Testis (tissue), 2 donors: ENCODE measurements at regions not wholly inside any gene's neighbourhood (a gene's known extent, or its start where the extent isn't known, plus 50 kb on each side); places are given as distances from the start of the nearest gene placed in this dataset.

Experiments
- DNase-seq: peaks from one replicate; pipeline ENCODE4 v3.0.0-alpha.2; 2019
- H3K27ac ChIP-seq, 2 donors: fragments of 200-600 bp; sonication (generic); one replicate each; pipeline ENCODE4 v1.5.1; 2019
- H3K27me3 ChIP-seq: fragments of 200-600 bp; sonication (generic); one replicate; pipeline ENCODE4 v1.5.1; 2019
- H3K36me3 ChIP-seq: fragments of 200-600 bp; sonication (generic); one replicate; pipeline ENCODE4 v1.5.1; 2017; ENCODE audit warnings: low read depth; ENCODE audit errors: missing control alignments
- H3K4me1 ChIP-seq: fragments of 200-600 bp; sonication (generic); one replicate; pipeline ENCODE4 v1.5.1; 2019
- H3K4me3 ChIP-seq, 2 donors: fragments of 200-600 bp; sonication (generic); one replicate each; pipeline ENCODE4 v1.5.1; 2017 to 2019
- H3K9me3 ChIP-seq: fragments of 200-600 bp; sonication (generic); one replicate; pipeline ENCODE4 v1.5.1; 2017
- CTCF ChIP-seq, 3 experiments: fragments of 450-650 bp in 2 of 3; fragments of 200-600 bp in 1 of 3; sonication (generic) in 1 of 3; IDR thresholded peaks; one replicate each; pipeline ENCODE4 v1.5.1; 2016 to 2019; ENCODE audit warnings: antibody characterized with exemption in 3 of 3, mild to moderate bottlenecking in 2 of 3, moderate library complexity in 1 of 3
- POLR2A ChIP-seq: fragments of 450-650 bp; IDR thresholded peaks from one replicate; pipeline ENCODE4 v1.6.1; 2017; ENCODE audit warnings: antibody characterized with exemption, mild to moderate bottlenecking, moderate library complexity
- WGBS, 2 donors: methylation state at CpG; one replicate each; pipeline ENCODE4 v1.1.5; 2018; 5-methylcytosine and 5-hydroxymethylcytosine counted together
- intact Hi-C: fragments of 100-400 bp; cut with DNase I; formaldehyde crosslinking; loops from one replicate; pipeline ENCODE4 v1.15.1; 2023; ENCODE audit warnings: low total_unique reads

DNA sequence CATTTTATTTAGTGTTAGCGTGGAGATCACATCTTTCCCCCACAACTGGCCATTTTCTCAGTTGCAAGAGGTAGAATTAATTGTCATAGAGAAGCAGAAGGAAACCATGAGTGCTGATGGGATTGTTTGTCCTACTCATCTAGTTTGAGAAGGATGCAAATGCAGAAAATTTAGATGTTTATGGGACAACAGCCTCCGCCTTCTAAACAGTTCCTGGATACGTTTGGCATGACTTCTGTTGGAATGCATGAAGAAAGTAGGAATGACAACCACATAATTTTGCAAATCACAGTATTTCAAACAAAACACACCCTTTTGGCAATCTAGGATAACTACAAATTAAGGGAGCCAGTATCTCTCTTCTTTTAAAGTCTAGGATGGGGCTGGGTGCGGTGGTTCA is 240.1 kb upstream of the SUCLG2 start:
- TF ChIP-seq CTCF (IDR thresholded peaks at IDR 0.05), result no peak
- no peak for TF ChIP-seq POLR2A
- Histone ChIP-seq H3K36me3 (no peaks in the 10 kb centered on the region), H3K4me1 (no peaks in the 10 kb centered on the region), H3K27me3 (no peaks in the 10 kb centered on the region), H3K4me3 (no peak overlapping the region), H3K27ac (no peak overlapping the region), H3K9me3 (no peaks in the 10 kb centered on the region)
- WGBS, 2 donors, result 89 to 97% methylated on average over 4 of the region's 4 CpGs
- intact Hi-C loops, result no loop called here
- no peak for DNase-seq

- intact Hi-C loops, result no loop called here
- no peak overlapping the region for H3K27ac ChIP-seq
Measured at GRCh38 chr3:67884345-67884744, 229.9 kb upstream of the SUCLG2 start.

DNA sequence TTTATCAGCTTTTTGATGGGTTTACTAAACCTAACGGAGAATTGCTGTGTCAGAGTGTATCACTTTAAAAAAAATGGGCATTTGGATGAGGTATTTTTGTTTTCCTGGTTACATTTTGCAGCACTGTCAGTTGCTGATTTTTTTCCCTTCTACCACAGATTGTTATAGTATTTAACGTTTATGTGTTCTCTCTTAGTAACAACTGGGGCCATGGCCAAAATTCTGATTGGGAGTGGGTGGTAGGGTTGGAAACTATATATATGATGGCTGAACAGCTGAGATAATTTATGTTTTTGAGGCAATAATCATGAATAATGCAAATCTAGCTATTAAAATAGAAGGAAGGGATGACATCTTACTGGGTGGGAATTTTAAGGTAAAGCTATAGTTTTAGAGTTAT is 229.4 kb upstream of the SUCLG2 start:
- Histone ChIP-seq H3K4me3 (no peak overlapping the region), H3K27ac (no peak overlapping the region), H3K9me3 (no peaks in the 10 kb centered on the region), H3K36me3 (no peaks in the 10 kb centered on the region), H3K4me1 (no peaks in the 10 kb centered on the region), H3K27me3 (no peaks in the 10 kb centered on the region)
- 76 to 77% methylated on average over 2 of the region's 2 CpGs for WGBS, 2 donors
- DNase-seq, result no peak
- TF ChIP-seq CTCF (IDR thresholded peaks at IDR 0.05), result no peak
- no peak for TF ChIP-seq POLR2A
- intact Hi-C loops, result no loop called here

More at GRCh38 chr3:67884345-67884744, 229.9 kb upstream of the SUCLG2 start:
- 88 to 90% methylated on average over 1 of the region's 1 CpG for WGBS, 2 donors
- no peaks in the 10 kb centered on the region for H3K9me3 ChIP-seq
- no peaks in the 10 kb centered on the region for H3K36me3 ChIP-seq
- no peak for TF ChIP-seq CTCF (IDR thresholded peaks at IDR 0.05)
- no peak for TF ChIP-seq POLR2A
- H3K4me3 ChIP-seq, result no peak overlapping the region
- no peaks in the 10 kb centered on the region for H3K27me3 ChIP-seq
- no peak for DNase-seq
- H3K4me1 ChIP-seq, result no peaks in the 10 kb centered on the region

- TF ChIP-seq CTCF (IDR thresholded peaks at IDR 0.05), result no peak
- TF ChIP-seq POLR2A, result no peak
- Histone ChIP-seq H3K36me3 (no peaks in the 10 kb centered on the region), H3K27me3 (no peaks in the 10 kb centered on the region), H3K4me3 (no peak overlapping the region), H3K4me1 (no peaks in the 10 kb centered on the region), H3K27ac (no peak overlapping the region), H3K9me3 (no peaks in the 10 kb centered on the region)
- intact Hi-C loops, result no loop called here
- WGBS, 2 donors, result 87 to 89% methylated on average over 5 of the region's 5 CpGs
- no peak for DNase-seq
Measured at GRCh38 chr3:67882981-67883380, 228.6 kb upstream of the SUCLG2 start.

- H3K4me1 ChIP-seq, result no peaks in the 10 kb centered on the region
- DNase-seq, result no peak
- WGBS, 2 donors, result 57 to 73% methylated on average over 2 of the region's 2 CpGs
- H3K27me3 ChIP-seq, result no peaks in the 10 kb centered on the region
- intact Hi-C loops, result no loop called here
- H3K36me3 ChIP-seq, result no peaks in the 10 kb centered on the region
- H3K4me3 ChIP-seq, result no peak overlapping the region
- TF ChIP-seq POLR2A (no peak), CTCF (IDR thresholded peaks at IDR 0.05) (no peak)
- H3K9me3 ChIP-seq, result no peaks in the 10 kb centered on the region
- H3K27ac ChIP-seq, result no peak overlapping the region
Measured at GRCh38 chr3:67876261-67876660, 221.8 kb upstream of the SUCLG2 start.
